H9 (cell line): ENCODE measurements at regions not wholly inside any gene's neighbourhood (a gene's known extent, or its start where the extent isn't known, plus 50 kb on each side); places are given as distances from the start of the nearest gene placed in this dataset.
"Not testable (repeated sequence)": the region's sequence is repeated elsewhere in the genome, so short reads cannot be mapped to it uniquely, and the experiment has no call there.

Experiments used
- DNase-seq: peaks from one replicate; pipeline ENCODE4 v3.0.0-alpha.2; 2017
- H2AFZ ChIP-seq: one replicate; pipeline ENCODE4 v1.6.1; 2013; ENCODE audit warnings: mild to moderate bottlenecking, low read length, control low read depth, moderate library complexity
- H2AK5ac ChIP-seq: 2 replicates; pipeline ENCODE4 v1.6.1; 2013; ENCODE audit warnings: low read length, control low read depth, mixed read lengths; ENCODE audit not compliant: insufficient read length
- H2BK120ac ChIP-seq: one replicate; pipeline ENCODE4 v1.6.1; 2013; ENCODE audit warnings: low read depth, mild to moderate bottlenecking, low read length, control low read depth, inconsistent platforms; ENCODE audit not compliant: poor library complexity, severe bottlenecking
- H2BK12ac ChIP-seq: 2 replicates; pipeline ENCODE4 v1.6.1; 2013; ENCODE audit warnings: low read length, control low read depth, mixed read lengths, low read depth; ENCODE audit not compliant: insufficient read length
- H2BK15ac ChIP-seq: 2 replicates; pipeline ENCODE4 v1.6.1; 2013; ENCODE audit warnings: low read depth, low read length, control low read depth
- H2BK20ac ChIP-seq: one replicate; pipeline ENCODE4 v1.6.1; 2013; ENCODE audit warnings: low read depth, mild to moderate bottlenecking, low read length, control low read depth, inconsistent platforms; ENCODE audit not compliant: poor library complexity, severe bottlenecking
- H2BK5ac ChIP-seq: 2 replicates; pipeline ENCODE4 v1.6.1; 2013; ENCODE audit warnings: low read length, control low read depth, mixed read lengths; ENCODE audit not compliant: insufficient read length
- H3K14ac ChIP-seq: 2 replicates; pipeline ENCODE4 v1.6.1; 2013; ENCODE audit warnings: low read length, control low read depth; ENCODE audit not compliant: insufficient read depth
- H3K18ac ChIP-seq: 2 replicates; pipeline ENCODE4 v1.6.1; 2013; ENCODE audit warnings: low read depth, mild to moderate bottlenecking, mixed read lengths, low read length, control low read depth; ENCODE audit not compliant: insufficient read length
- H3K23ac ChIP-seq: 2 replicates; pipeline ENCODE4 v1.6.1; 2013; ENCODE audit warnings: low read length, control low read depth, mixed read lengths, low read depth; ENCODE audit not compliant: insufficient read length
- H3K23me2 ChIP-seq: 2 replicates; pipeline ENCODE4 v1.6.1; 2013; ENCODE audit warnings: low read depth, mild to moderate bottlenecking, mixed read lengths, low read length, control low read depth; ENCODE audit not compliant: insufficient read length, poor library complexity, severe bottlenecking
- H3K27ac ChIP-seq: 2 replicates; pipeline ENCODE4 v1.5.1; 2013; ENCODE audit warnings: low read length, control low read depth, mixed read lengths, low read depth; ENCODE audit not compliant: insufficient read length
- H3K27me3 ChIP-seq: 2 replicates; pipeline ENCODE4 v1.6.1; 2013; ENCODE audit warnings: low read length, control low read depth, inconsistent platforms; ENCODE audit not compliant: insufficient read depth
- H3K4ac ChIP-seq: 2 replicates; pipeline ENCODE4 v1.6.1; 2013; ENCODE audit warnings: low read depth, mild to moderate bottlenecking, control low read depth, inconsistent platforms, low read length, moderate library complexity
- H3K4me1 ChIP-seq: 2 replicates; pipeline ENCODE4 v1.6.1; 2013; ENCODE audit warnings: low read length, control low read depth, inconsistent platforms; ENCODE audit not compliant: insufficient read depth
- H3K4me2 ChIP-seq: 2 replicates; pipeline ENCODE4 v1.6.1; 2013; ENCODE audit warnings: low read length, control low read depth, mixed read lengths; ENCODE audit not compliant: insufficient read length, insufficient read depth
- H3K56ac ChIP-seq: 2 replicates; pipeline ENCODE4 v1.6.1; 2013; ENCODE audit warnings: low read depth, mild to moderate bottlenecking, mixed read lengths, low read length, control low read depth; ENCODE audit not compliant: insufficient read length
- H3K79me1 ChIP-seq: 2 replicates; pipeline ENCODE4 v1.6.1; 2013; ENCODE audit warnings: low read depth, mild to moderate bottlenecking, moderate library complexity, low read length, control low read depth, inconsistent platforms; ENCODE audit not compliant: insufficient read depth, poor library complexity, severe bottlenecking
- H3K79me2 ChIP-seq: 2 replicates; pipeline ENCODE4 v1.6.1; 2013; ENCODE audit warnings: low read length, control low read depth, inconsistent platforms; ENCODE audit not compliant: insufficient read depth
- H3K9ac ChIP-seq: 2 replicates; pipeline ENCODE4 v1.6.1; 2013; ENCODE audit warnings: low read length, control low read depth, mixed read lengths; ENCODE audit not compliant: insufficient read length; ENCODE audit errors: extremely low read depth
- H3K9me3 ChIP-seq: one replicate; pipeline ENCODE4 v1.6.1; 2013; ENCODE audit warnings: low read depth, low read length, inconsistent platforms; ENCODE audit not compliant: control insufficient read depth
- H3T11ph ChIP-seq: one replicate; pipeline ENCODE4 v1.6.1; 2013; ENCODE audit warnings: mild to moderate bottlenecking, low read length, control low read depth, inconsistent platforms
- H4K20me1 ChIP-seq: one replicate; pipeline ENCODE4 v1.6.1; 2013; ENCODE audit not compliant: control insufficient read depth, insufficient read length, insufficient read depth
- H4K5ac ChIP-seq: 2 replicates; pipeline ENCODE4 v1.6.1; 2013; ENCODE audit warnings: low read depth, mild to moderate bottlenecking, mixed read lengths, low read length, control low read depth; ENCODE audit not compliant: insufficient read length
- H4K8ac ChIP-seq: replicated peaks from 2 replicates; pipeline ENCODE4 v1.6.1; 2013; ENCODE audit warnings: low read length, control low read depth, mixed read lengths, low read depth; ENCODE audit not compliant: insufficient read length
- H4K91ac ChIP-seq: 2 replicates; pipeline ENCODE4 v1.6.1; 2013; ENCODE audit warnings: low read depth, mild to moderate bottlenecking, moderate library complexity, mixed read lengths, low read length, control low read depth; ENCODE audit not compliant: insufficient read length
- H3K27ac Mint-ChIP-seq, 3 experiments: 2 replicates in 2 of 3; 3 replicates in 1 of 3; pipeline ENCODE4 v1.8.0; 2020 to 2021; ENCODE audit warnings: mixed read lengths in 3 of 3, mild to moderate bottlenecking in 1 of 3, moderate library complexity in 1 of 3
- H3K27me3 Mint-ChIP-seq: 2 replicates; pipeline ENCODE4 v1.8.0; 2021; ENCODE audit warnings: low read depth, mild to moderate bottlenecking, moderate library complexity, mixed read lengths
- H3K36me3 Mint-ChIP-seq, 3 experiments: 2 replicates in 2 of 3; 3 replicates in 1 of 3; pipeline ENCODE4 v1.8.0; 2020 to 2021; ENCODE audit warnings: low read depth in 3 of 3, mixed read lengths in 3 of 3; ENCODE audit not compliant: insufficient read depth in 1 of 3
- H3K4me1 Mint-ChIP-seq, 2 experiments: 2 replicates each; pipeline ENCODE4 v1.8.0; 2020; ENCODE audit warnings: mixed read lengths in 2 of 2
- H3K4me3 Mint-ChIP-seq, 2 experiments: 2 replicates in 1 of 2; 3 replicates in 1 of 2; pipeline ENCODE4 v1.8.0; 2020 to 2021; ENCODE audit warnings: mild to moderate bottlenecking in 2 of 2, mixed read lengths in 2 of 2, moderate library complexity in 1 of 2
- H3K9me3 Mint-ChIP-seq, 2 experiments: 2 replicates in 1 of 2; 3 replicates in 1 of 2; pipeline ENCODE4 v1.8.0; 2020; ENCODE audit warnings: mild to moderate bottlenecking in 2 of 2, mixed read lengths in 2 of 2, moderate library complexity in 1 of 2
- CTCF ChIP-seq: fragments of 200-600 bp; sonication (generic); conservative IDR thresholded peaks from 3 replicates; pipeline ENCODE4 v1.8.0; 2021; ENCODE audit warnings: antibody characterized with exemption, mild to moderate bottlenecking
- WGBS: extraction: QIAGEN DNeasy Blood & Tissue Kit; methylation state at CpG from one replicate; pipeline ENCODE4 v1.1.7; 2013; ENCODE audit warnings: missing lambda C conversion rate, low lambda C conversion rate, mixed read lengths; ENCODE audit not compliant: insufficient read length; ENCODE audit errors: extremely low coverage; 5-methylcytosine and 5-hydroxymethylcytosine counted together

GRCh38 chr4:188444500-188444899 is 305.3 kb downstream of the TRIML1 start:
- no peak overlapping the region for H3K18ac ChIP-seq
- H3K9me3 ChIP-seq: no peaks in the 10 kb centered on the region
- H2BK15ac ChIP-seq: no peak overlapping the region
- no peaks in the 10 kb centered on the region for H3K9me3 Mint-ChIP-seq
- H3K27me3 Mint-ChIP-seq: no peaks in the 10 kb centered on the region
- H3K4ac ChIP-seq: no peak overlapping the region
- H3K9ac ChIP-seq: no peak overlapping the region
- H2AFZ ChIP-seq: no peak overlapping the region
- no CpG with 5 or more reads among the region's 4 CpGs for WGBS
- TF ChIP-seq CTCF: no peak
- H4K20me1 ChIP-seq: no peaks in the 10 kb centered on the region
- no peak overlapping the region for H3T11ph ChIP-seq
- H3K23me2 ChIP-seq: no peaks in the 10 kb centered on the region
- no peak overlapping the region for H4K8ac ChIP-seq
- no peak overlapping the region for H3K27ac ChIP-seq
- H3K4me1 ChIP-seq: no peaks in the 10 kb centered on the region
- DNase-seq: no peak
- H3K79me2 ChIP-seq: no peaks in the 10 kb centered on the region
- H3K4me3 Mint-ChIP-seq: no peak overlapping the region
- H3K79me1 ChIP-seq: no peaks in the 10 kb centered on the region
- peak overlapping the region; percentile 25 to 85 (median 85); a peak in 5 of 7 replicates for H3K27ac Mint-ChIP-seq
- H3K23ac ChIP-seq: no peak overlapping the region
- no peak overlapping the region for H2BK20ac ChIP-seq
- no peak overlapping the region for H2AK5ac ChIP-seq
- no peak overlapping the region for H2BK120ac ChIP-seq
- no peak overlapping the region for H3K14ac ChIP-seq
- no peak overlapping the region for H2BK12ac ChIP-seq
- no peaks in the 10 kb centered on the region for H3K27me3 ChIP-seq
- H2BK5ac ChIP-seq: no peak overlapping the region
- peaks cover 11 to 12% of the 10 kb centered on the region in 2 experiments for H3K4me1 Mint-ChIP-seq
- no peak overlapping the region for H4K91ac ChIP-seq
- H4K5ac ChIP-seq: no peak overlapping the region
- no peak overlapping the region for H3K56ac ChIP-seq
- no peak overlapping the region for H3K4me2 ChIP-seq
- H3K36me3 Mint-ChIP-seq: no peaks in the 10 kb centered on the region

- Mint-ChIP-seq H3K27ac (peak overlapping the region in 2 of 3 experiments; percentile 32 to 67; a peak in 2 of 7 replicates), H3K4me1 (peaks cover 21 to 36% of the 10 kb centered on the region in 2 experiments)
- H2AFZ ChIP-seq, H2BK12ac ChIP-seq, H2AK5ac ChIP-seq, H2BK15ac ChIP-seq, H3K23ac ChIP-seq, H4K20me1 ChIP-seq, H3K4me2 ChIP-seq, H3K79me2 ChIP-seq, H3K14ac ChIP-seq, H3K18ac ChIP-seq, H4K5ac ChIP-seq, H3K4ac ChIP-seq, H3K79me1 ChIP-seq, H4K91ac ChIP-seq, H3K27me3 Mint-ChIP-seq, H3K4me1 ChIP-seq, H3K56ac ChIP-seq, H3K4me3 Mint-ChIP-seq, H3K9me3 ChIP-seq, H3K9me3 Mint-ChIP-seq, H2BK5ac ChIP-seq, H3K36me3 Mint-ChIP-seq, H2BK20ac ChIP-seq, DNase-seq, H4K8ac ChIP-seq, H3K23me2 ChIP-seq, H3T11ph ChIP-seq, H3K27ac ChIP-seq, H3K27me3 ChIP-seq, H3K9ac ChIP-seq, H2BK120ac ChIP-seq: not testable (repeated sequence)
- no CpG with 5 or more reads among the region's 4 CpGs for WGBS
These were observed 309.8 kb downstream of the TRIML1 start for GRCh38 chr4:188448996-188449395.
